Astrocyte of the cerebellum (primary cell): ENCODE measurements at regions not wholly inside any gene's neighbourhood (a gene's known extent, or its start where the extent isn't known, plus 50 kb on each side); places are given as distances from the start of the nearest gene placed in this dataset.

Experiments
- DNase-seq: peaks from one replicate; pipeline ENCODE4 v3.0.0-alpha.2; 2011; ENCODE audit warnings: low read depth
- H3K4me3 ChIP-seq: 2 replicates; pipeline ENCODE4 v1.5.1; 2011; ENCODE audit warnings: mild to moderate bottlenecking, low read depth, low read length, moderate library complexity
- CTCF ChIP-seq: IDR thresholded peaks from 2 replicates; pipeline ENCODE4 v1.5.1; 2012; ENCODE audit warnings: low read length, low read depth, moderate library complexity, mild to moderate bottlenecking; ENCODE audit errors: missing control alignments
- in situ Hi-C: cut with HindIII; loops from 2 replicates; pipeline ENCODE4 v1.10.0; 2017; ENCODE audit warnings: low sequenced_read_pairs

GRCh38 chr2:196263181-196263747, 91.9 kb upstream of the STK17B start:
- no peak overlapping the region for H3K4me3 ChIP-seq
- no peak for TF ChIP-seq CTCF
- in situ Hi-C loops: no loop called here
- peak; percentile 57 for DNase-seq

GRCh38 chr2:196266351-196266750, 95.0 kb upstream of the STK17B start:
- in situ Hi-C loops: no loop called here
- TF ChIP-seq CTCF: no peak
- no peak for DNase-seq
- no peak overlapping the region for H3K4me3 ChIP-seq

- no peak for DNase-seq
These were observed 95.5 kb upstream of the STK17B start for GRCh38 chr2:196266855-196267254.

GRCh38 chr2:196268025-196268424, 96.6 kb upstream of the STK17B start:
- no peak overlapping the region for H3K4me3 ChIP-seq
- in situ Hi-C loops: no loop called here
- TF ChIP-seq CTCF: no peak
- no peak for DNase-seq

More at GRCh38 chr2:196266855-196267254, 95.5 kb upstream of the STK17B start:
- no peak for TF ChIP-seq CTCF
- no peak overlapping the region for H3K4me3 ChIP-seq
- in situ Hi-C loops: no loop called here

GRCh38 chr2:196268538-196269338, 97.4 kb upstream of the STK17B start:
- no peak for TF ChIP-seq CTCF
- DNase-seq: no peak
- in situ Hi-C loops: no loop called here
- H3K4me3 ChIP-seq: no peak overlapping the region

- no peak overlapping the region for H3K4me3 ChIP-seq
- no peak for TF ChIP-seq CTCF
- DNase-seq: no peak
- in situ Hi-C loops: no loop called here
These were observed 100.4 kb upstream of the STK17B start for GRCh38 chr2:196271795-196272194.
